ENCODE measurements at regions not wholly inside any gene's neighbourhood (a gene's known extent, or its start where the extent isn't known, plus 50 kb on each side); places are given as distances from the start of the nearest gene placed in this dataset.
A peak's percentile ranks its signal among the peaks of the same experiment; 100 is the strongest.

DNA sequence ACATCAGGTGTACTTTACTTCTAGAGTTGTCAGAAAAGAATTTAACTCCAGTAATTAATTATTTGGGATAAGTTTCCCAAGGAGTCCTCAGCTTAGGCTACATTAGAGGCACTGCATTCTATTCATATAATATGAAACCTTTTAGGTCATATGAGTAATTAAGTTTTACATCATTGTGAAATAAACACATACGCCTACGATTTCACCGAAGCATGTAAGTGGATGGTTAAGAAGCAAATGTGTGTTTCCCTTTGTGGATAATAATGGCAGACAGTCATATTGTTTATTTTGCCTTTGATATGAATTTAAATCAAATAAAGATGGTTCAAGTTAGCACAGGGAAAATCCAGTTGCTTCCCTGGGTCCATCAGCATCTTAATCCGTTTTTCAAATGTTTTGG, 535.9 kb upstream of the ATP11B start:
- DNase-seq (ENCODE audit: low spot score), result no peak

DNA sequence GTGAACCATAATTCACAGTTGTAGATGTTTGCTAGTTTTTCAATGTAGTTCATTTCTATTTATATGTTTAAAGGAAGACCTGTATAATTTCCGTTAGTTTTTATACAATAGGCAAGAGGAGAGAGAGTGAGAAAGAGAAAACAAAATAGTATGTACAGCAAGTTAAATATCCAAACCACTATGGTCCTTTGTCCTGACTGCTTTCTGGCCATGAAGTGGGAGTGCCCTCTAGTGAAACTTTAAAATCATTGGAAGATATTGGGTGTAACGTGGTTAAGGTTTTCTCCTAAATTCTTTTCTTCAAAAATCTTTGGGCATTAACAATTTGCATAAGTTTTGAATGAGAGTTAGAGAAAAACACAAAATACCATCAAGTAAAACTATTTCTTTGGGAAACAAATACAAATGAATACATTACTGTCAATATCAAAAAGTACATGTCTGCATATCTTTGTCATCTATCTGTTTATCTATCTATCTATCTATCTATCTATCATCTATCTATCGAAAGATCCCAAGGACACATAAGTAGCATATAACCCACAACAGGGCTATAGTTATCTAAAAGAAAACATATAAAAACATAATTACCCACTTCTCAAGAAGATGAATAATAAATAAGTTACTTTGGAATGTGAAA, 534.6 kb upstream of the ATP11B start:
- DNase-seq (ENCODE audit: low spot score), result peak; percentile 40

DNA sequence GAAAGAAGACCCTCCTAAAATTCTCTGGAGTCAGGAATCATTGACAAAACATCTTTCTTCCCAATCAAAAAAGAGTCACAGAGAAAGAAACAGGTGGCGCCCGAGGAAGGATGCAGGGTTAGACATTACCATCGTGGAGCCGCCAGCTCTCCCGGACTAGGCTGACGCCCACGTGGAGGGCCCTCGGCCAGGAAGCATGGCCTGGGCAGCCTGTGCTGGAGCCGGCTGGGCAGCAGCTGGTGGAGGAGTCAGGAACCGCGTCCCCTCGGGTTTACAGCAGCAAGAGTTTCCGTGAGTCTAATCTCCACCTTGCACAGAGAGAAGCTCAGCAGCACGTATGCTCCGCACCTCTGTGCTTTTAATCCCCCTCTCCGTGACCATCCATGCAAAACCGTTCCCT, 533.7 kb upstream of the ATP11B start:
- peak; percentile 25 for DNase-seq (ENCODE audit: low spot score)

DNA sequence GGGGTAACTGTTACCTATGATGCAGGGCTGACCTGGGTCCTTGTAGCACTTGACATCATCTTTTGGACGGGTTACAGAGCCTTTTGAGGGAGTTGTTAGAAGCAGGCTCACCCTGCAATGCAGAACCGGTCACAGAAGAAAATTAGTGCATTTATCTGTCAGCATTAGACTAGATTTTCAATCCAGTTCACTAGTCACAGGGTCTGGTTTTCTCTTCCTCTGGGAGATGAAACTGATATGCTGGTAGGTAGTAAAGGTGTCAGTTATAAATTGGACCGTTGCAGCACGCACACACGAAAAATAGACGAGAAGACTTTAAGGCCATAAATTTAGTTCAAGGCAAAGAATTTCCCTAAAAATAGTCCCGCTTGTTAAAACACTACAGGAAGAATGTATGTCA, 532.3 kb upstream of the ATP11B start:
- no peak for DNase-seq (ENCODE audit: low spot score)

DNA sequence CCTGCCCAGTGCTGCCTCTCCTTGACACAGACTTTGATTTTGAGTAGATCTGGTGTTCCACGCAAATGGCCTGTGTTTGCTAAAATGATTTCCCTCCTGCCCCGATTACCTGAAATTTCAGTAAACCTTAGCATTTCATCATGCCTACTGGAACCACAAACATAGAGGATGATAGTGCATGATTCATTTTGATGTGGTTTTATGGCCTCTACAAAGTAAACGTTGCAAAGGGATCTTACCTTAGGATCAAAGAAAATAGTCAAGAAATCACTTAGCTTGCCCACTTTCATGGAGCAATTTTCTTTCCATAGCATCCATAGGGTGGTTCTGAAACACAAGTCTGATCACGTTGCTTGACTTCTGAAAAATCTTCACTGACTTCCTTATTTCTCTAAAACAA, 524.6 kb upstream of the ATP11B start:
- DNase-seq (ENCODE audit: low spot score), result no peak

DNA sequence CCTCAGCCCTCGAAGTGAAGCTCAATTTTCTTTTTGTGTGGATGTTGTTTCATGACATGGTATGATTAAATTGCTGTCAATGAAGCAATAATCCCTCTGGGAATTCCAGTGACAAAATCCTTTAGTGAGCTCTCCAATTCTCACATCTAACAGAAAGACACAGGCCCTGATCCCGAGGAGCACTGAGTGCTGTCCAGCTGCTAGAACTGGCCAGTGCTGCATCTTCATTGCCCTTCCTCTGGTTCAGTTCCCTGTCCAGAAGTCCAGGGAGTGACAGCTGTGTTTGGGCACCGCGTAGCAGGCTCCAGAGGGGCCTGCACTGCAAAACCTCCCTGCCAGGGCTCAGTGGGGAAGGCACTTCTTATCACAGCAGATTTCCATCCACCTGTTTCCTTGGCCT, 516.8 kb upstream of the ATP11B start:
- no peak for DNase-seq (ENCODE audit: low spot score)

DNA sequence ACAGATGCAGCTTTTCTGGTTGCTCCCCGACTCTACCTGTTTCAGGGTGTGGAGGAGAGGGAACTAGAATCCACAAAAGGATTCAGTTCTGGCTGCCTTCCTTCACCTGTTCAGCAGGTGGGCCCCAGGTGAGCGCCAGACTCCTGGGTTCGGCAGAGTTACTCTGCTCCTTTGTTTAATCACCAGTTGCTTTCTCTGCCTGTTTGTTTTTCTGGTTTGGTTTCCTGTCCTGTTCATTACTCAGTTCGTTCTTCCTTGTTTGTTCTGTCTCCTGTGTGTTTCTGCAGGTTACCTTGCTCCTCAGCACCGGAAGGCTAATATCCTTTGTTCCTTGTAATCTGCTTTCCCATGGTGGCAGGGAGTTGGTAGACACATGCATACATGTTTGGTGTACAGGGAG, 508.5 kb upstream of the ATP11B start:
- DNase-seq (ENCODE audit: low spot score), result peak; percentile 14

DNA sequence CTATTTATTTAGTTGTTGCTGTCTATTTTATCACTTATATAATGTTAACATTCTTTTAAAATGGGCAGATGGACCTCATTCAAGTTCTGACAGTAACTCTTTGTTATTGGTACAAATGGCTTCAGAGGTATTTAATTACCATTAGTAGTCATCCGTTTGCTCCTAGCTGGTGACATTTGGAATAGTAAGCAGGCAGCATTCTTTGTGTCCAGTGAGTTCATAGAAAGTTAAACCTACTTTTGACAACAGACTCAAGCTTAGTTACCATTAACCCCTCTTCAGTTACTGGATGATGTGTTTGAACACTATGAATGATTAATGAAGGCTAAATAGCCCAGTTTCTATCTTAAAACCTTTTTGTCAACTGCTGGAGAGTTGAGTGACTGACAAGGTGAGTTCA, 500.7 kb upstream of the ATP11B start:
- no peak for DNase-seq (ENCODE audit: low spot score)

DNA sequence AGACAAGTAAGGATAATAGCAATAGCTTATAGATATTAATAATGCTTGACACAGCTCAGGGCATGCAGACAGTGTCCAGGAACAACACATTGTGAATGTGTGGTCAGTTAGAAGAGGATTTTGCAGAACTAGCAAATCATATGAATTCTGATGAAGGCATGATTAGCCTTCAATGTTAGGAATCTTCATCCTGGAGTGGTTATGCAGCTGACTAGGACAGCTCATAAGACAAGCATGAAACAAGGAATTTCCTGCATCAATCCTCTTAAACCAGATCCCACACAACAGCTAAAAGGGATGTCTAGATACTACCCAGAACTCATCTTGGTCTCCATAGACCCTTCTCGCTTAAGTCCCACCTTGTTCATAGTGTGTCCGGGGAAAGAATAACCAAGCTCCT, 499.0 kb upstream of the ATP11B start:
- no peak for DNase-seq (ENCODE audit: low spot score)

DNA sequence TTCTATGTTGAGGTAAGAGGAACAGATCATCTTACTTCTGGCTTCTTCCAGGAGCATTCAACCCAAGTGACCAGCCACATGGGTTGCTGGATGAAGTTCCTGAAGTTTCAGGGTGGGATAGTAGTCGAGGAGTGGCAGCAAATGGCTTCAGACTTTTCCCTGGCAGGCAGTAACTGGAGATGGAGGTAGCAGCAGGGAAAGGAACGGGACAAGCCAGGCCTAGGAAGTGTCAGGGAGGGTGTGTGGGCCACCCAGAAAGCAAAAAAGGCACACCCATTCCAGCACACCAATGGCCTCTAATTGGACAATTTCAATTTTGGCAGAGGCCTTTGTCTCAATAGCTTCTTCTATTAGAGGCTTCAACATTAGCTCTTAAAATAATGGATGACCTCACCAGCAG, 498.6 kb upstream of the ATP11B start:
- no peak for DNase-seq (ENCODE audit: low spot score)

DNA sequence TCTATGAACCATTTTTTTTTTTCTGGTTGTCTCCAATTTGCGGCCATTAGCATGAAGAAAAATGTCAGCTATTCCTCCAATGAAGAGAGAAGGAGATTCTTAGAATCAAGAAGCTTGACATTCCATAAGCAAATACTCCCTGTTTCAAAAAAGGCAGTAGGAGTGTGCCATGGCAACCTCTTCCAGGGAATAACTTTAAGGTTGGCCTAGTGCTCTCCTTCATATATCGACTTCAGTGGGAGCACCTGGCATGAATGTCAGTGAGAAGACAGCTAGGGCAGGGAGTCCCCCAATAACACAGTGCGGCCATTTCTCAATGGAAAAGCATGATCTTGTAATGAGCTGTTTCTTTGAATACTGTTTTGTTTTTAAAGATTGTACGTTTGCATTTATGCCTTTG, 493.0 kb upstream of the ATP11B start:
- DNase-seq (ENCODE audit: low spot score), result no peak

DNA sequence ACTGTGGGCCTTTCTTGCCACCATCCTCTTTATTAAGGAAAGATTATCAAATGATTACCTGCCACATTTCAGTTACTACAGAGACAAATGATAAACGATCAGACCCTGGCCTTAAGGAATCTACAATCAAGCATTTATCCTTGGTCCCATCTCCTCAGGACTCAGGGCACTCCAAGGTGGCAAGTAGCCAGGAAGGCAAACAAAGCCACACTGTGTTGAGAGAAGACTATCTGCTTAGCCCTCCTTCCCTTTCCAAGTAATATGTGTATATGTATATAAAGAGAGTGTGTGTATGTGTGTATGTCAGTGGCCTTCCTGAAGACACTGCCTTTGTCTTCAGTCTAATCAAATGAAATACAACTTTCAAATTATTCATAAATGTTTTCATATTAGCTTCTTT, 490.1 kb upstream of the ATP11B start:
- no peak for DNase-seq (ENCODE audit: low spot score)

DNA sequence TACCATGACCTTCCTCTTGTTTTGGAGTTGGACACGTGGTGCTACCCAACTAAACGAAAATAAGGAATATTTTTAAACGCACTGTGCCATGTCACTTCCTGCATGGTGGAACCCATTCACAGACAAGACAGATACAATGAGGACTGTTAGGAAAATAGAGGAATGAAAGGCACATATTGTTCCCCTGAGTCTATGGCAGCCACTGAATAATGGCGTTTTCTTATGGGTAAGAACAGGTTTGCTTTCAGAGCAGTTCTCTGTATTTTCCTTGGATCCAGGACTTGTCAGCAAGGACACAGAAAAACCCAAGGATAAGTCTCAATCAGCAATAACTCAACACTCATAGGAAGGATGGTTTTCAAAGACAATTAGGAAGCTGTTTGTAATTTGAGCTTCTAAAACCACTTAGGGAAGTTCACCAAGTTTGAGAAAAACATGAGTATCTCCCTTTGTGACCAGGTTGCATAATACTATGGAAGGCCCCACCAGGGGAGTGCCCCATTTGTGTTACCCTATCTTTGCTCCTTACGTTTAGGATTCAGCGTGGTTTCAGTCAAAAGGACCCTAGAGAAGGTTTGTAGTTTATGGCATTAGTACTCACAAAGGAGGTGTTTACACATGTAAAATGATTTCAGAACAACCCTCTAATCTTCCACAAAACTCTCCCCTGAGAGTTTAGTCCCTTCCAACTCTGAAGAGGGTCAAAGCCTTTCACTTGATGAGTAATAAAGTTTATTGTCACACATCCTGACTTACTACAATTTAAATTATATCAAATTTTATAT, 487.2 kb upstream of the ATP11B start:
- no peak for DNase-seq (ENCODE audit: low spot score)

DNA sequence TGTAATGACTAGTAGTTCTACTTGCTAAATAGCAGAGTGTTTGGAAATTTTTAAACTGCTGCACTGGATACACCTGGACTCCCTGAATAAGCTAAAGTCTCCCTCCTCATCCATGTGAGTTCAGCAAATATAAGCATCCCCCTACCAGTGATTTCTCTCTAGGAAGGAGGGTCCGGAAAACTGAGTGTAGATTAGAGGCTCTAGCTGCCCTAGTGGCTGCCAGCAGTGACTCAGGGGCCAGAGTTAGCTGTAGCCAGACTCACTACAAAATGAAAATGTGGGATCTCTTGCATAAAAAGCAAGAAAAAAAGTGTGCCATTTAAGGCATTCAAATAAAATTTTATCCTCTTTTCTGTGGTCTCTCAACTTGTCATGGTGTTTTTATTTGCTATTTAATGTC, 485.0 kb upstream of the ATP11B start:
- DNase-seq (ENCODE audit: low spot score), result no peak

DNA sequence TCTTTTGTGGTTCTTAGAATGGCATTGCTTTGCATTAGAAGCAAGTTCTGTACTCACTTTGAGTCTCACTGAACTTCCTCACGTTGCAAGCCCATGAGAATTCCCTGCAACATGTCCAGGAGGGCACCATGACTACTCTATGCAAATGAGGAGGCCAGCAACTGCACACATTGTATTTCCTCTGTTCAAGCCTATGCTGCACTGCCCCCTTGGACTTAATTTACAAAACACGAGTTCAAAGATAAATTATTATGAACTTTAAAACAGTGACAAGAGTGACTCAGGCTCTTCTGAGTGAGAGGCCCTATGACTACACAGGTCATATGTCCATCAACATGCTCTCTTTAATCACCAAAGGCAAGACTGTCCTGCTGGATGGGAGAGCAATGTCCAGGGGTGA, 484.2 kb upstream of the ATP11B start:
- no peak for DNase-seq (ENCODE audit: low spot score)

DNA sequence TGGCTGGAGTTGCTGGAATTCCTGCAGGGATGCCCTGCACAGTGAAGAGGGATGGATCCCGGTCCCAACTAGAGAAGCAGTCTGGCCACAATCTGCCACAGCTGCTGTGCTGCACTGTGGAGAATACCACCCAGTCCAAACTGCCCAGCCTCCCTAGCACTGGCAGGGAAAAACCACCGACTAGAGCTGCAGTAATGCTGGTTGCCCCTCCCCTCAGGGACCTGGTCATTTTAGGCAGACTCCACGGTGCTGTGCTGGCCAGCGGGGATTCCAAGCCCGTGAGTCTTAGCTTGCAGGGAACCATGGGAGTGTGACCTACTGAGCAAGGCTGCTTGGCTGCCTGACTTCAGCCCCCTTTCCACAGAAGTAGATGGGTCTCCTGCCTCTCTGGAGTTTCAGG, 478.0 kb upstream of the ATP11B start:
- no peak for DNase-seq (ENCODE audit: low spot score)

DNA sequence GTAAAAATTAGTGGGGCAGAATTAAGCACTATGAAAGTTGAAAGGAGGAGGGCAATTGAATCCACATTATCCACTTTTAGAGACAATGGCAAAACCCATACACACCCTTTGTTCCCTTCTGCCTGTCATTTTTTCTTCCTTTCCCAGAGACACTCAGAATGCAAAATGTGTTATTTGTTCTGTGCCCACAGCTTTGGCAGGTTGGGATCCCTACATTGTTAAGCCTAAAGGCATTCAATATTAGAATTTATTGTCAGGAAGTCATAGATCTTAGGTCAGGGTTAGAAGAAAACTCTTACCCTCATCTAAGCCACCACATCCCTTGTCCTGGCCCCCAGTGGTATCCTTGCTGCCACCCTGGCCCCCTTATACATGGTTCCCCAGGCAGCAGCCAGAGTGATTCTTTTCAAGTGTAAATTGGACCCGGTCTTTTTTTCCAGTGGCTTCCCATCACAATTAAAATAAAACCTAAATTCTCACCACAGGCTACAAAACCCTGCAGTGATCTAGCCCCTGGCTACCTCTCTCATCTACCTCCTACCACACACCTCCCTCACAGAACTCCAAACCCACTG, 470.1 kb upstream of the ATP11B start:
- no peak for DNase-seq (ENCODE audit: low spot score)

DNA sequence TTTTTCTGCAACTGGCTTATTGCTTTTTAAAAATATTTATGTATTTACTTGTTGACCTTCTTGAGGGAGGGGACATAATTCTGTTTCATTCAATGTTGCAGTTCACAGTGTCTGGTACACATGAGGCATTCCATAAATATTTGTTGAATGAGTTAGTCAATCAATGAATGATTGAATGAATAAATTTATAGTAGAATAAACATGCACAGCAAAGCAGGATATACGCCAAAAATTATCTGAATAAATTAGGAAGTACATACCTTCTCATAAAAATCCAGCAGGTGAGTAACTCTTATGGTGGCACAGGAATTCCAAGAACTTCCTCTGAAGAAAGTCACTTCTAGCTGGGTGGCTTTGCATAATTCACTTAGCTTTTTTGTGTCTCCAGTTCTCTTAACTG, 469.4 kb upstream of the ATP11B start:
- no peak for DNase-seq (ENCODE audit: low spot score)

DNA sequence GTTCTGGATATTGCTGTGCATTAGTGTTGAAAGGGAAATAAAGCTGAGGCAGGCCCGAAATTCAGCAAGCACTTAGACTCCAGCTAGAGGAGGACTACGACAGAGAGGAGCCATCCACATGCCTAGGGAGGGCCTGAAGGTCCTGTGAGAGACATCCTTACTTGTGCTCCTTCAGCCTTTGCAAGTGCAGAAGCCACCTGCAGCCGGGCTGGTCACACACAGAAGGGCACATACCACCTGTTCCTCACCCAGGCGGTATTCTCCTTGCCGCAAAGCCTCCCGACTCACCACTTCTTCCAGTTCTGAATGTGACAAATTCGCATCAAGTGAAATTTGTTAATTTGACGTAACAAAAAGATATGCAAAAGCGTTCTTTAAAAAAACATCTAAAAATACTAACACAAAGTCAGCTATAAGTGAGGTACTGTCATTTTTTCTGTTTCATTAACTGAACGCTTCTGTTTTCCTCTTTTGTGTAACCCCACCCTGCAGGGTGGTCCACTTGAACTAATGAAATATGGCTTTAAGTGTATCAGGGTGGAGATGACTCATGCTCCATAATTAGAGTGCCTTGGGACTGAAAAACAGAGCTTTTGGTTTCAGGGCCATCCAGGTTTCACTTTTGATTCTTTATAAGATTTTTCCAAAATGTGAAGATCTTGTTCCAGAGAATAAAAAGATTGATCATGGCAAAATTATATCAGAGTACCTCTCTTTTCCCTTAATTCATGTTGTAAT, 467.9 kb upstream of the ATP11B start:
- DNase-seq (ENCODE audit: low spot score), result no peak

DNA sequence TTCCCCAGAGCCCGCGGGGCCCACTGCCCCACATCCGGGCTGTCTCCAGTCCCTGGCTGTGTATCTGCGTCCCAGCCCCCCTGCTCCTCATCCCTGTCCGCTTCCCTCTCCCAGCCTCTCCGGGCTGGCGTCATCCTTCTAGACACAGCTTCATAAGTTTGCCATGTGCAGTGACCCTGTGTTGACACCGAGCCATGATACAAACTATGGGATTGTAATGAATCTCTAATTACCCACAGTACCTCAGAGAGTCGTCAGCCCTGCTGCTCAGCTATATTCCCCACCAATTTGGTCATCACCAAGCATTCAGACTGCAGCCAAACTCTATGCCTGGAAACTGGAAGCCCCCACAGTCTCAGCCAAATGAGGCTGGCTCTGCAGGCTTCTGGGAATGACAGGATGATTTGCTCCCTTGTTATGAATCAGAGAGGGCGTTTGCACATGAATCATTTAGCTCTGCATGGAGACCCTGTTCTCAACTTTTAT, 466.1 kb upstream of the ATP11B start:
- DNase-seq (ENCODE audit: low spot score), result no peak

DNA sequence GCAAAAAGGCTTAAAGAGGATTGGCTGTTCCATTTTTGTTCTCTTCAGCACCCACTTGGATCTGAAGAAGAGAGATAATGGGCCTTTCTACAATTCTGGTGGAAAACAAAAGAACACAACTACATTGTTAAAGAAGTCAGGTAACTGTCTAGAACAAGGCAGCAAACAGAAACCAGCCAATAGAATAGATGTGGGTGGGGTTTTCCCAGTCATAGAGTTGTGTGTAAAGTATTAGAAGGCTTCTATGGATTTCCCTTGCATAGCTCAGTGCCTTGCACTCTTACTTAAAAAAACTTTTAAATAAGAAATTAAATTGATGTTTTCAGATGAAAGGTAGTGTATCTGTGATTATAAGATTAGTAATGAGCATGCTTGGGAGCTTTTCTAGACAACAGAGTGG, 462.7 kb upstream of the ATP11B start:
- no peak for DNase-seq (ENCODE audit: low spot score)

DNA sequence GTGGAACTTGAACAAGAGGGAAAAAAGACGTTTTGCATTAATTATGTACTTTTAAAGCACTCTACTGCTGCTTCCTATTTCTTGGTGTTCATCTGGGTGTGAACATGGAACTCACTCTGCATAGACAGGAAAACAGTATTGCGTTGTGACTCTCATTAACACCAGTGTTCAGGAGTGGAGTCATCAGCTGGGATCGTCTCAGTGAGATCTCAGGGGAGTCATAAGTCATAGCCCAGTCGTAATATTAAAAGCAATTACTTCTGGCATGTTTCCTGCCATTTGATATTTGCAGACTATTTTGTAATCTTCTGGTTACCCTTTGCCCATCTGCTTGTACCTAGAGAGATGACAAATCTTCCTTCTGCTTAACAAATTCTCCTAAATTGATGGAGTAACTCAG, 462.0 kb upstream of the ATP11B start:
- no peak for DNase-seq (ENCODE audit: low spot score)

DNA sequence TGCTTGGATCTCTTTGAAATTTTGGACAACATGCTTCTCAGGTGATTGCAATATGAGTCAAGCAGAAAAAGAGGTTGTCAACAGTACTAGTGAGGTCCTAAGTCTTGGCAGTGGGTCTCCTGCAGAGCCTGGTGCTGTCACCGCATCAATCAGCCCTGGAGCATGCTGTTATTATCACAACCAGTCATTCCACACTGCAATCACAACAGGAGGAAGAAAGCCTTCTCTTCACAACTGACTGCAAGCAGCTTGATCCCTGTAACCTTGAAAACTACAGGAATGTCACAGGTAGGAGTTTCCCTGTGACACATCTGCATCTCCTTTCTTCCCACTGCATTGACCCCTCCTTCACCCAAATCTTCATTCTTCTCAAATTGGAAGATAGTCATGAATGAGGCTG, 451.1 kb upstream of the ATP11B start:
- no peak for DNase-seq (ENCODE audit: low spot score)
